ENCODE measurements at regions not wholly inside any gene's neighbourhood (a gene's known extent, or its start where the extent isn't known, plus 50 kb on each side); places are given as distances from the start of the nearest gene placed in this dataset.
"Not testable (repeated sequence)": the region's sequence is repeated elsewhere in the genome, so short reads cannot be mapped to it uniquely, and the experiment has no call there.

- H3K4me3 ChIP-seq (ENCODE audit: low read depth, low read length): no peak overlapping the region
- no peak for DNase-seq (ENCODE audit: low read depth)
- TF ChIP-seq CTCF (IDR thresholded peaks at IDR 0.05; ENCODE audit: insufficient read depth, low read length, poor library complexity, severe bottlenecking): no peak
- no peaks in the 10 kb centered on the region for H3K27me3 ChIP-seq (ENCODE audit: control insufficient read depth, insufficient read depth, low read length)
- no peaks in the 10 kb centered on the region for H3K36me3 ChIP-seq (ENCODE audit: control insufficient read depth, insufficient read depth, low read length)
Observed at GRCh38 chr11:50247309-50247874, 214.7 kb downstream of the OR4C45 start.

- H3K36me3 ChIP-seq (ENCODE audit: control insufficient read depth, insufficient read depth, low read length): no peaks in the 10 kb centered on the region
- no peak for TF ChIP-seq CTCF (IDR thresholded peaks at IDR 0.05; ENCODE audit: insufficient read depth, low read length, poor library complexity, severe bottlenecking)
- DNase-seq (ENCODE audit: low read depth): no peak
- no peaks in the 10 kb centered on the region for H3K27me3 ChIP-seq (ENCODE audit: control insufficient read depth, insufficient read depth, low read length)
- H3K4me3 ChIP-seq (ENCODE audit: low read depth, low read length): no peak overlapping the region
Observed at GRCh38 chr11:50267851-50268250, 235.2 kb downstream of the OR4C45 start.

DNA sequence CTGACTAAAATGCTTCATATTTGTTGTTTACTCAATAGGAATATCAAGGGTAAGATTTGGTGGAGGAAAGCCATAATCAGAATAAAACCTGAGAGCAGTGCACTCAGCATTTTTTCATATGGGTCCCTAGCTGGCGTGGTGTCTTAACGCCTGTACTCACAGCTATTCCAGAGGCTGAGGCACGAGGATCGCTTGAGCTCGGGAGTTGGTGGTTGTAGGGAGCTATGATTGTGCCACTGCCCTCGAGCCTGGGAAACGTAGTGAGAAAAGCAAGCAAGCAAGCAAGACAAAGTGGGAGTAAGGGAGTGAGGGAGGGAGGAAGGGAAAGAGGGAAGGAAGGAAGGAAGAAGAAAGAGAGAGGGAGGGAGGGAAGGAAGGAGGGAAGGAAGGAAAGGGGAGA is 242.5 kb downstream of the OR4C45 start:
- H3K4me3 ChIP-seq (ENCODE audit: low read depth, low read length): no peak overlapping the region
- TF ChIP-seq CTCF (IDR thresholded peaks at IDR 0.05; ENCODE audit: insufficient read depth, low read length, poor library complexity, severe bottlenecking): no peak
- H3K36me3 ChIP-seq (ENCODE audit: control insufficient read depth, insufficient read depth, low read length): no peaks in the 10 kb centered on the region
- DNase-seq (ENCODE audit: low read depth): no peak
- no peaks in the 10 kb centered on the region for H3K27me3 ChIP-seq (ENCODE audit: control insufficient read depth, insufficient read depth, low read length)

DNA sequence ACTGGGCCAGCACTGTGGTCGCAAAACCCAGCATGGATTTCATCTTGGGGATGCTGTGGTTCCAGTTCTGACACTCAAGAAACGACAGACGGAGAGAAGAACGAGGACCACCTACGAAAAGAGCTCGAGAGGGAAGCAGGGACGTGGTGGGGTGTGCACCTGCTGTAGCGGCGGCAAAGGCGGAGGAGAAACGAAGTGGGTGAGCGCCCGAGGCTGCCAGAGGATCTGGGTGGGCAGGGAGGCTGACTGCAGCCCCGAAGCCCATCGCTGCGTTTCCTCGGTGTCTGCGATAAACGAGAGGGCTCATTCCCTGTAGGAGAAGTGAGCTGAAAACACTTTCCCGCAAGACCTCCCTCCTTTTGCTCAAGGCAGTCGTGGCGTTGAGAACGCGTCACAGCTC is 246.1 kb downstream of the OR4C45 start:
- Histone ChIP-seq H3K27me3 (ENCODE audit: control insufficient read depth, insufficient read depth, low read length) (no peaks in the 10 kb centered on the region), H3K36me3 (ENCODE audit: control insufficient read depth, insufficient read depth, low read length) (no peaks in the 10 kb centered on the region), H3K4me3 (ENCODE audit: low read depth, low read length) (no peak overlapping the region)
- TF ChIP-seq CTCF (IDR thresholded peaks at IDR 0.05; ENCODE audit: insufficient read depth, low read length, poor library complexity, severe bottlenecking): no peak
- DNase-seq (ENCODE audit: low read depth): no peak

DNA sequence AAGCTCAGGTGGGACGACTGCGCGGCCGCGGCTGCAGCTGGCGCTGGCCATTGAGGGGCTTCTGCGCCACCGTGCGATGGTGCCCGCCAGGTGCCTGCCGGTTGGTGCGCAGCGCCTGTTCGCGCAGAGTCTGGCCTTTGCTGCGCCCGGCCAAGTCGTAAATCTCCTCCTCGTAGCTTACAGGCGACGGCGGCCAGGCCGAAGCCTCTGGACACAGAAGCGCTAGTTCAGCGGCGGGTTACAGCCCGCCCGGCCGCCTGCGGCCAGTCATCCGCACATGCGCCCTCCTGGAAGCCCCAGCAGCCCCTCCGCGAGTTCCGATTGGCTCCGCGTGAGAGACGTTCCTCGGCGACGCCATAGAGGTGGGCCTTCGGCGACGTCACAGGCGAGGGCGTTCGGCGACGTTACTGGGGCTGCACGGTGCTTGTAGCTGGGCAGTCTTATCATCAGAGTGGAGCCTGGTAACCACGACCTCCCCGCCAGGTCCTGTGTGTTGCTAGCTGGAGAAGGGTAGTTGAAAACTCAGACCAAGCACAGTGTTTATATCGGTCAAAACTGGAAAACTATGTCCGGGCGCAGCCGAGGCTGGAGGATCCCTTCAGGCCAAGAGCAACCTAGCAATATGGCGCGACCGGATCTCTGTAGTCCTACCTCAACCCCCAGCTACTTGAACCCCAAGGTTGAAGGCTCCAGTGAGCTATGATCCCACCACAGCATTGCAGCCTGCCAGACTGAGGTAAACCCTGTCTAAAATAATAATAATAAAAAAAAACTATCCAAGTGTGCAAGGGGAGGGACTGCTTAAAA is 265.7 kb downstream of the OR4C45 start:
- no peak for DNase-seq (ENCODE audit: low read depth)
- Histone ChIP-seq H3K36me3 (ENCODE audit: control insufficient read depth, insufficient read depth, low read length) (no peaks in the 10 kb centered on the region), H3K27me3 (ENCODE audit: control insufficient read depth, insufficient read depth, low read length) (no peaks in the 10 kb centered on the region), H3K4me3 (ENCODE audit: low read depth, low read length) (peak overlapping the region; percentile 28)
- TF ChIP-seq CTCF (IDR thresholded peaks at IDR 0.05; ENCODE audit: insufficient read depth, low read length, poor library complexity, severe bottlenecking): no peak

DNA sequence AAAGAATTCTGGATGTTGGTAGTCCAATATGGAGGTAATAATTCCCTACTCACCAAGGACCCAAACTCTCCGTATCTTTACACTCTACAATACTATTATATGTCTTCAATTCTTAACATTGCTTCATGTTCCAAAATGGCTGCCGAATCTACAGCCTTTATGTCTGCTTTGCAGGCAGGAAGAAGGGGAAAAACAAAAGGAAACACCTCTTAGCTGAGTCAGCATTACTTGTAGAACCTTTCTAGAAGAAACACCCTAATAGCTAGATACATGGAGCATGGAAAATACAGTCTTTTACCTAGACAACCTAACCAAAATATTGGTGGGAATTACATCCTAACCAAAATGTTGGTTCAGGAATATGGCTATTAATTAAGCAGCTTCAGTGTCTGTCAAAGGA is 298.0 kb downstream of the OR4C45 start:
- H3K27me3 ChIP-seq (ENCODE audit: control insufficient read depth, insufficient read depth, low read length); H3K36me3 ChIP-seq (ENCODE audit: control insufficient read depth, insufficient read depth, low read length); DNase-seq (ENCODE audit: low read depth); H3K4me3 ChIP-seq (ENCODE audit: low read depth, low read length): not testable (repeated sequence)
